ENCODE measurements at regions not wholly inside any gene's neighbourhood (a gene's known extent, or its start where the extent isn't known, plus 50 kb on each side); places are given as distances from the start of the nearest gene placed in this dataset.

- Histone ChIP-seq H3K56ac (replicated peaks; ENCODE audit: insufficient read length, low read depth, low read length) (no peak overlapping the region), H4K5ac (ENCODE audit: insufficient read length, low read depth, low read length) (no peak overlapping the region), H3K27ac (ENCODE audit: low read depth, low read length) (no peak overlapping the region), H2BK12ac (ENCODE audit: low read depth, low read length) (0 out of 2 replicates have a peak overlapping the region, but pooled peaks have one; percentile 0), H2AFZ (ENCODE audit: low read length) (no peak overlapping the region), H3K4ac (replicated peaks; ENCODE audit: insufficient read length, low read depth, low read length) (no peak overlapping the region), H2BK120ac (replicated peaks; ENCODE audit: low read depth, low read length) (no peak overlapping the region), H2BK5ac (ENCODE audit: low read depth, low read length) (no peak overlapping the region), H3K9ac (replicated peaks in 1 of 4; ENCODE audit: extremely low read depth in 1 of 4, low read depth in 3 of 4, low read length in 3 of 4) (no peak overlapping the region), H3K4me1 (replicated peaks in 1 of 4; ENCODE audit: control insufficient read depth in 3 of 4, insufficient read depth in 4 of 4, low read length in 3 of 4) (peaks cover 0 to 9% (median 4%) of the 10 kb centered on the region in 4 experiments; a peak in 5 of 7 replicates), H4K8ac (ENCODE audit: extremely low read depth, insufficient read depth, low read length) (0 out of 2 replicates have a peak overlapping the region, but pooled peaks have one; percentile 6), H3K18ac (ENCODE audit: extremely low read depth, low read length) (0 out of 2 replicates have a peak overlapping the region, but pooled peaks have one; percentile 11), H2BK20ac (ENCODE audit: low read length) (no peak overlapping the region), H3K36me3 (ENCODE audit: control insufficient read depth in 2 of 4, insufficient read depth in 4 of 4, low read length in 3 of 4) (no peaks in the 10 kb centered on the region), H3K79me1 (ENCODE audit: low read depth, low read length) (no peaks in the 10 kb centered on the region), H3K4me2 (ENCODE audit: insufficient read depth in 1 of 2, low read depth in 2 of 2, low read length in 2 of 2) (no peak overlapping the region), H3K14ac (ENCODE audit: insufficient read length) (no peak overlapping the region), H2BK15ac (ENCODE audit: low read length) (0 out of 2 replicates have a peak overlapping the region, but pooled peaks have one; percentile 35), H2AK5ac (ENCODE audit: low read depth, low read length) (no peak overlapping the region; the same call in 1 of the 2 replicates), H3K23me2 (ENCODE audit: low read depth, low read length) (no peaks in the 10 kb centered on the region), H3K27me3 (replicated peaks in 1 of 4; ENCODE audit: control insufficient read depth in 3 of 4, extremely low read depth in 1 of 4, insufficient read depth in 3 of 4, low read length in 3 of 4) (no peaks in the 10 kb centered on the region), H4K20me1 (replicated peaks in 1 of 2; ENCODE audit: control insufficient read depth in 1 of 2, insufficient read depth in 2 of 2, low read length in 2 of 2) (no peaks in the 10 kb centered on the region), H3K79me2 (ENCODE audit: control insufficient read depth in 1 of 2, insufficient read depth in 2 of 2, low read length in 2 of 2) (no peaks in the 10 kb centered on the region), H3K4me3 (ENCODE audit: extremely low read depth in 1 of 4, insufficient read depth in 2 of 4, low read depth in 3 of 4, low read length in 4 of 4) (no peak overlapping the region), H3K9me3 (ENCODE audit: insufficient read depth in 2 of 2, low read depth in 1 of 2, low read length in 1 of 2) (no peaks in the 10 kb centered on the region), H4K91ac (replicated peaks; ENCODE audit: insufficient read length, low read length) (no peak overlapping the region), H3K23ac (ENCODE audit: insufficient read length) (no peak overlapping the region)
- CTCF ChIA-PET (ENCODE audit: partially characterized antibody), result interaction anchor here (0.6 to 5.6 kb wide), 6 partner anchors 10 to 206 kb away, joined by 3 to 26 read pairs (median 4); no protein-coding TSS in a partner anchor
- no peak for FAIRE-seq
- POLR2A ChIA-PET (ENCODE audit: partially characterized antibody), result interaction anchor here (0.7 kb wide), 1 partner anchor 14 kb away, joined by 3 read pairs; no protein-coding TSS in a partner anchor
- no peak for DNase-seq (ENCODE audit: low read depth in 1 of 2, low spot score in 2 of 2)
- WGBS, 2 experiments (ENCODE audit: extremely low coverage in 1 of 2, insufficient coverage in 1 of 2, insufficient read length in 1 of 2, insufficient replicate concordance in 2 of 2, low coverage in 1 of 2, low lambda C conversion rate in 2 of 2, missing lambda C conversion rate in 1 of 2), result 78% methylated on average over 10 of the region's 12 CpGs; no CpG with 5 or more reads in 1 of the 2 experiments
- TF ChIP-seq MAX (IDR thresholded peaks at IDR 0.05) (no peak), TEAD4 (IDR thresholded peaks at IDR 0.05; ENCODE audit: low read depth, low read length) (no peak), NRF1 (IDR thresholded peaks at IDR 0.05; ENCODE audit: low read depth, low read length) (no peak), ASH2L (IDR thresholded peaks at IDR 0.05; ENCODE audit: low read length) (no peak), SUZ12 (IDR thresholded peaks at IDR 0.05; ENCODE audit: low read length) (no peak), EZH2 (IDR thresholded peaks at IDR 0.05; ENCODE audit: low read depth, low read length, severe bottlenecking) (no peak), BACH1 (IDR thresholded peaks at IDR 0.05; ENCODE audit: low read length) (no peak), USF2 (IDR thresholded peaks at IDR 0.05; ENCODE audit: low read length) (no peak), JUND (IDR thresholded peaks at IDR 0.05; ENCODE audit: low read length) (no peak), SAP30 (IDR thresholded peaks at IDR 0.05; ENCODE audit: insufficient read depth, insufficient replicate concordance, low read length) (no peak)
Observed at GRCh38 chr1:36729716-36730510, 247.2 kb upstream of the CSF3R start.

All from H1 (cell line).